ENCODE measurements at regions not wholly inside any gene's neighbourhood (a gene's known extent, or its start where the extent isn't known, plus 50 kb on each side); places are given as distances from the start of the nearest gene placed in this dataset.

DNA sequence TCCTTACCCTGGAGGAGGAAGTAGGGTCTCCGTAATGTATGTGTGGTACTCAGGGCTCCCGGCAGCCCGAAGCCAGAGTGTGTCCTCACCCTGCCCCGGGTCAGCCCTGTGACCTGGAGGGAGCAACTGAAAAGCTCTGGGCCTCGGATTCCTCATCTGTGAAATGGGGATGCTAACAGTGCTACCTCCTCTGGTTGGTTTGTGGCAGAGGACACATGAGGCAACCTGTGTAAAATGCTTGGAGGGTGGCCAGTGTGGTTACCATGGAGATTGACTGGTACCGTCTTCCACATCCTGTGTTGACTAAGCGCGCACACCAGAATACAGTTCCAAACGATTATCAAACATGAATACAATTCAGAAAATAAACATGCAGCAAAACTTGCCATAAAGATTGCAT, 163.8 kb upstream of the KLF6 start:
- DNase-seq, result peak; percentile 57 to 94 (median 69)
- no peaks in the 10 kb centered on the region for H3K27me3 Mint-ChIP-seq
- ChIA-PET POLR2A (interaction anchor here (0.6 to 5.4 kb wide), 14 partner anchors 10 to 191 kb away, joined by 3 to 57 read pairs (median 4); partner anchors contain the start of gene KLF6), CTCF (interaction anchor here (0.6 to 1.4 kb wide), 2 partner anchors 140 to 164 kb away, joined by 3 to 4 read pairs; partner anchors contain the start of gene KLF6)
- peaks cover 67 to 90% (median 85%) of the 10 kb centered on the region in 3 donors for H3K4me1 Mint-ChIP-seq
- H3K27ac ChIP-seq (ENCODE audit: low read depth, low read length), result peak overlapping the region; percentile 36
- H3K36me3 ChIP-seq (ENCODE audit: insufficient read depth, low read length), result no peaks in the 10 kb centered on the region
- H3K4me3 ChIP-seq (ENCODE audit: low read length), result no peak overlapping the region
- H3K9me3 ChIP-seq (ENCODE audit: low read length), result no peaks in the 10 kb centered on the region
- H3K27ac Mint-ChIP-seq, result peak overlapping the region; percentile 90 to 98 (median 97)
- H3K36me3 Mint-ChIP-seq, result no peaks in the 10 kb centered on the region
- peak overlapping the region; percentile 59 to 89 (median 72) for H3K4me3 Mint-ChIP-seq
- no peaks in the 10 kb centered on the region for H3K9me3 Mint-ChIP-seq
- no peaks in the 10 kb centered on the region for H3K27me3 ChIP-seq (ENCODE audit: insufficient read depth, low read length, poor library complexity, severe bottlenecking)
- peaks cover 56% of the 10 kb centered on the region for H3K4me1 ChIP-seq (ENCODE audit: insufficient read depth, low read length)

- H3K27me3 ChIP-seq (ENCODE audit: insufficient read depth, low read length, poor library complexity, severe bottlenecking), result no peaks in the 10 kb centered on the region
- CTCF ChIA-PET, result interaction anchor here (1.1 to 1.4 kb wide), 2 partner anchors 139 to 165 kb away, joined by 3 to 5 read pairs; no protein-coding TSS in a partner anchor
- no peaks in the 10 kb centered on the region for H3K9me3 ChIP-seq (ENCODE audit: low read length)
- H3K4me1 ChIP-seq (ENCODE audit: insufficient read depth, low read length), result peaks cover 60% of the 10 kb centered on the region
- Mint-ChIP-seq H3K4me3 (peak overlapping the region; percentile 22 to 77 (median 65)), H3K4me1 (peaks cover 71 to 91% (median 90%) of the 10 kb centered on the region in 3 donors), H3K27me3 (no peaks in the 10 kb centered on the region), H3K27ac (peak overlapping the region; percentile 75 to 89 (median 86)), H3K36me3 (no peaks in the 10 kb centered on the region), H3K9me3 (no peaks in the 10 kb centered on the region)
- no peak overlapping the region for H3K4me3 ChIP-seq (ENCODE audit: low read length)
- POLR2A ChIA-PET, result interaction anchor here (0.7 to 5.4 kb wide), 8 partner anchors 10 to 165 kb away, joined by 3 to 57 read pairs (median 5); partner anchors contain the start of gene KLF6
- no peaks in the 10 kb centered on the region for H3K36me3 ChIP-seq (ENCODE audit: insufficient read depth, low read length)
- peak in 1 of 5 donors; percentile 14 for DNase-seq
- peak overlapping the region; percentile 80 for H3K27ac ChIP-seq (ENCODE audit: low read depth, low read length)
These were observed 161.5 kb upstream of the KLF6 start for GRCh38 chr10:3946234-3947229.

- peaks cover 46% of the 10 kb centered on the region for H3K4me1 ChIP-seq (ENCODE audit: insufficient read depth, low read length)
- H3K27me3 Mint-ChIP-seq, result no peaks in the 10 kb centered on the region
- H3K27me3 ChIP-seq (ENCODE audit: insufficient read depth, low read length, poor library complexity, severe bottlenecking), result no peaks in the 10 kb centered on the region
- H3K9me3 ChIP-seq (ENCODE audit: low read length), result no peaks in the 10 kb centered on the region
- H3K4me1 Mint-ChIP-seq, result peaks cover 57 to 82% (median 75%) of the 10 kb centered on the region in 3 donors
- peak overlapping the region in 3 of 7 donors; percentile 8 to 72 (median 12) for H3K4me3 Mint-ChIP-seq
- POLR2A ChIA-PET, result interaction anchor here (0.6 to 1.4 kb wide), 2 partner anchors 70 to 160 kb away, joined by 4 to 16 read pairs; partner anchors contain the start of gene KLF6
- H3K9me3 Mint-ChIP-seq, result no peaks in the 10 kb centered on the region
- no peaks in the 10 kb centered on the region for H3K36me3 ChIP-seq (ENCODE audit: insufficient read depth, low read length)
- no peaks in the 10 kb centered on the region for H3K36me3 Mint-ChIP-seq
- H3K27ac Mint-ChIP-seq, result peak overlapping the region; percentile 48 to 89 (median 84)
- H3K4me3 ChIP-seq (ENCODE audit: low read length), result no peak overlapping the region
- no peak overlapping the region for H3K27ac ChIP-seq (ENCODE audit: low read depth, low read length)
- CTCF ChIA-PET, result no interaction called here
- DNase-seq, result no peak
These were observed 160.0 kb upstream of the KLF6 start for GRCh38 chr10:3945026-3945425.

DNA sequence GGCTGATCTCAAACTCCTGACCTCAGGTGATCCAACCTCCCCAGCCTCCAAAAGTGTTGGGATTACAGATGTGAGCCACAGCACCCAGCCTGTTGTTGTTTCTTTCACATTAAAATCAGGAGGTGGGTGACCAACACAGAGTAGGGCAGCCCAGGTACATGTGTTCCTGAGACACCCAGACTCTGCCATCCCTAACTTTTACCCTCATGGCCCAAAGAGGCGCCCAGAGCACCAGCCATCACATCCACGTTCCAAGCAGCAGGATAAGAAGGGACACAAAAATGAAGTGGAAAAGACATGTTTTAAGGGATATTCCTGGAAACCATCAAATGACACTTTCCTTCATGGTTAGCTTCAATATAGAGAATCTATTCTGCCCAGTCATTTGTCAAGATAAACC, 159.6 kb upstream of the KLF6 start:
- no peak overlapping the region for H3K27ac ChIP-seq (ENCODE audit: low read depth, low read length)
- Mint-ChIP-seq H3K4me3 (peak overlapping the region in 1 of 7 donors; percentile 72), H3K27ac (peak overlapping the region; percentile 38 to 89 (median 84)), H3K36me3 (no peaks in the 10 kb centered on the region), H3K9me3 (no peaks in the 10 kb centered on the region), H3K27me3 (no peaks in the 10 kb centered on the region), H3K4me1 (peaks cover 53 to 78% (median 71%) of the 10 kb centered on the region in 3 donors)
- no peaks in the 10 kb centered on the region for H3K27me3 ChIP-seq (ENCODE audit: insufficient read depth, low read length, poor library complexity, severe bottlenecking)
- no peak overlapping the region for H3K4me3 ChIP-seq (ENCODE audit: low read length)
- H3K9me3 ChIP-seq (ENCODE audit: low read length), result no peaks in the 10 kb centered on the region
- H3K36me3 ChIP-seq (ENCODE audit: insufficient read depth, low read length), result no peaks in the 10 kb centered on the region
- POLR2A ChIA-PET, result interaction anchor here (0.6 kb wide), 1 partner anchor 69 kb away, joined by 4 read pairs; no protein-coding TSS in a partner anchor
- CTCF ChIA-PET, result interaction anchor here (1.0 kb wide), 1 partner anchor 70 kb away, joined by 3 read pairs; no protein-coding TSS in a partner anchor
- H3K4me1 ChIP-seq (ENCODE audit: insufficient read depth, low read length), result peaks cover 41% of the 10 kb centered on the region
- no peak for DNase-seq

GRCh38 chr10:3943695-3944257, 158.8 kb upstream of the KLF6 start:
- Histone ChIP-seq H3K4me1 (ENCODE audit: insufficient read depth, low read length) (peaks cover 33% of the 10 kb centered on the region), H3K4me3 (ENCODE audit: low read length) (no peak overlapping the region), H3K27ac (ENCODE audit: low read depth, low read length) (no peak overlapping the region), H3K36me3 (ENCODE audit: insufficient read depth, low read length) (no peaks in the 10 kb centered on the region), H3K9me3 (ENCODE audit: low read length) (no peaks in the 10 kb centered on the region), H3K27me3 (ENCODE audit: insufficient read depth, low read length, poor library complexity, severe bottlenecking) (no peaks in the 10 kb centered on the region)
- Mint-ChIP-seq H3K27me3 (no peaks in the 10 kb centered on the region), H3K36me3 (no peaks in the 10 kb centered on the region), H3K4me3 (peak overlapping the region in 4 of 7 donors; percentile 11 to 69 (median 49)), H3K27ac (peak overlapping the region; percentile 28 to 88 (median 84)), H3K9me3 (no peaks in the 10 kb centered on the region), H3K4me1 (peaks cover 45 to 69% (median 62%) of the 10 kb centered on the region in 3 donors)
- ChIA-PET POLR2A (interaction anchor here (4.1 kb wide), 1 partner anchor 158 kb away, joined by 17 read pairs; the partner anchor contains the start of gene KLF6), CTCF (interaction anchor here (1.0 kb wide), 1 partner anchor 69 kb away, joined by 3 read pairs; no protein-coding TSS in a partner anchor)
- DNase-seq, result no peak

- no peak overlapping the region for H3K4me3 ChIP-seq (ENCODE audit: low read length)
- DNase-seq, result no peak
- H3K9me3 Mint-ChIP-seq, result no peaks in the 10 kb centered on the region
- no peaks in the 10 kb centered on the region for H3K9me3 ChIP-seq (ENCODE audit: low read length)
- H3K27ac ChIP-seq (ENCODE audit: low read depth, low read length), result no peak overlapping the region
- H3K27me3 ChIP-seq (ENCODE audit: insufficient read depth, low read length, poor library complexity, severe bottlenecking), result no peaks in the 10 kb centered on the region
- peak overlapping the region; percentile 28 to 93 (median 85) for H3K27ac Mint-ChIP-seq
- H3K4me1 Mint-ChIP-seq, result peaks cover 38 to 62% (median 55%) of the 10 kb centered on the region in 3 donors
- no peaks in the 10 kb centered on the region for H3K36me3 Mint-ChIP-seq
- ChIA-PET CTCF (interaction anchor here (1.6 kb wide), 1 partner anchor 159 kb away, joined by 3 read pairs; no protein-coding TSS in a partner anchor), POLR2A (interaction anchor here (0.6 to 4.1 kb wide), 2 partner anchors 133 to 157 kb away, joined by 4 to 17 read pairs; partner anchors contain the start of gene KLF6)
- H3K27me3 Mint-ChIP-seq, result no peaks in the 10 kb centered on the region
- peak overlapping the region in 5 of 7 donors; percentile 11 to 69 (median 51) for H3K4me3 Mint-ChIP-seq
- H3K4me1 ChIP-seq (ENCODE audit: insufficient read depth, low read length), result peaks cover 26% of the 10 kb centered on the region
- H3K36me3 ChIP-seq (ENCODE audit: insufficient read depth, low read length), result no peaks in the 10 kb centered on the region
These were observed 158.0 kb upstream of the KLF6 start for GRCh38 chr10:3942937-3943489.

GRCh38 chr10:3941676-3942075, 156.7 kb upstream of the KLF6 start:
- peaks cover 0 to 3% (median 0%) of the 10 kb centered on the region in 3 donors for H3K36me3 Mint-ChIP-seq
- H3K27ac ChIP-seq (ENCODE audit: low read depth, low read length), result no peak overlapping the region
- H3K4me1 ChIP-seq (ENCODE audit: insufficient read depth, low read length), result peaks cover 15% of the 10 kb centered on the region
- H3K9me3 ChIP-seq (ENCODE audit: low read length), result no peaks in the 10 kb centered on the region
- no peaks in the 10 kb centered on the region for H3K9me3 Mint-ChIP-seq
- H3K4me3 Mint-ChIP-seq, result peak overlapping the region in 1 of 7 donors; percentile 55
- no peaks in the 10 kb centered on the region for H3K36me3 ChIP-seq (ENCODE audit: insufficient read depth, low read length)
- no peak overlapping the region for H3K4me3 ChIP-seq (ENCODE audit: low read length)
- DNase-seq, result no peak
- H3K4me1 Mint-ChIP-seq, result peaks cover 36 to 59% (median 49%) of the 10 kb centered on the region in 3 donors
- peak overlapping the region in 1 of 8 donors; percentile 65 for H3K27ac Mint-ChIP-seq
- ChIA-PET CTCF (interaction anchor here (1.6 kb wide), 1 partner anchor 158 kb away, joined by 3 read pairs; no protein-coding TSS in a partner anchor), POLR2A (interaction anchor here (0.7 to 4.1 kb wide), 2 partner anchors 143 to 156 kb away, joined by 3 to 17 read pairs; partner anchors contain the start of gene KLF6)
- no peaks in the 10 kb centered on the region for H3K27me3 ChIP-seq (ENCODE audit: insufficient read depth, low read length, poor library complexity, severe bottlenecking)
- H3K27me3 Mint-ChIP-seq, result no peaks in the 10 kb centered on the region

All from CD8-positive, alpha-beta memory T cell (primary cell).